ENCODE measurements at regions not wholly inside any gene's neighbourhood (a gene's known extent, or its start where the extent isn't known, plus 50 kb on each side); places are given as distances from the start of the nearest gene placed in this dataset.
A peak's percentile ranks its signal among the peaks of the same experiment; 100 is the strongest.

- H3K27me3 ChIP-seq (ENCODE audit: insufficient read depth, low read depth, low read length), result no peaks in the 10 kb centered on the region
- no peaks in the 10 kb centered on the region for H3K9me3 ChIP-seq (ENCODE audit: low read length)
- no peak overlapping the region for H3K4me3 ChIP-seq (ENCODE audit: low read length)
- no peaks in the 10 kb centered on the region for H4K20me1 ChIP-seq (ENCODE audit: insufficient read depth)
- no peak overlapping the region for H3K27ac ChIP-seq (ENCODE audit: low read length)
- no peaks in the 10 kb centered on the region for H3K36me3 ChIP-seq (ENCODE audit: insufficient read depth, low read length)
- H2AFZ ChIP-seq (ENCODE audit: low read depth, low read length), result no peak overlapping the region
- H3F3A ChIP-seq (ENCODE audit: insufficient read depth, low read length, poor library complexity, severe bottlenecking), result no peaks in the 10 kb centered on the region
- H3K9ac ChIP-seq (ENCODE audit: low read length), result no peak overlapping the region
- no peaks in the 10 kb centered on the region for H3K79me2 ChIP-seq (replicated peaks; ENCODE audit: insufficient read depth, low read length)
- TF ChIP-seq TAF1 (IDR thresholded peaks at IDR 0.05; ENCODE audit: low read depth) (no peak), CTCF (IDR thresholded peaks at IDR 0.05; ENCODE audit: poor library complexity, severe bottlenecking) (no peak), RAD21 (conservative IDR thresholded peaks at IDR 0.05) (no peak), POLR2AphosphoS5 (IDR thresholded peaks at IDR 0.05) (peak; percentile 64)
- H3K4me2 ChIP-seq (ENCODE audit: low read length), result no peak overlapping the region
- H3K9me2 ChIP-seq (ENCODE audit: insufficient read depth, low read length), result no peaks in the 10 kb centered on the region
Observed at GRCh38 chr5:89996335-89996734, 413.2 kb downstream of the CETN3 start.

GRCh38 chr5:89994266-89994665 is 415.3 kb downstream of the CETN3 start:
- H3F3A ChIP-seq (ENCODE audit: insufficient read depth, low read length, poor library complexity, severe bottlenecking), result no peaks in the 10 kb centered on the region
- H4K20me1 ChIP-seq (ENCODE audit: insufficient read depth), result no peaks in the 10 kb centered on the region
- no peaks in the 10 kb centered on the region for H3K9me2 ChIP-seq (ENCODE audit: insufficient read depth, low read length)
- H3K9ac ChIP-seq (ENCODE audit: low read length), result no peak overlapping the region
- no peaks in the 10 kb centered on the region for H3K36me3 ChIP-seq (ENCODE audit: insufficient read depth, low read length)
- no peaks in the 10 kb centered on the region for H3K27me3 ChIP-seq (ENCODE audit: insufficient read depth, low read depth, low read length)
- H3K27ac ChIP-seq (ENCODE audit: low read length), result no peak overlapping the region
- no peaks in the 10 kb centered on the region for H3K9me3 ChIP-seq (ENCODE audit: low read length)
- H3K4me2 ChIP-seq (ENCODE audit: low read length), result no peak overlapping the region
- no peak overlapping the region for H2AFZ ChIP-seq (ENCODE audit: low read depth, low read length)
- no peak overlapping the region for H3K4me3 ChIP-seq (ENCODE audit: low read length)
- TF ChIP-seq REST (IDR thresholded peaks at IDR 0.05; ENCODE audit: borderline replicate concordance), result no peak
- no peak for TF ChIP-seq EZH2 (IDR thresholded peaks at IDR 0.05; ENCODE audit: borderline replicate concordance, insufficient read depth, low read length, poor library complexity, severe bottlenecking)
- no peak for TF ChIP-seq EP300 (conservative IDR thresholded peaks at IDR 0.05; ENCODE audit: poor library complexity, severe bottlenecking)
- TF ChIP-seq SMC3 (conservative IDR thresholded peaks at IDR 0.05; ENCODE audit: poor library complexity), result no peak
- no peak for TF ChIP-seq RAD21 (conservative IDR thresholded peaks at IDR 0.05)
- TF ChIP-seq CTCF (IDR thresholded peaks at IDR 0.05; ENCODE audit: poor library complexity, severe bottlenecking), result no peak
- no peak for TF ChIP-seq POLR2AphosphoS5 (IDR thresholded peaks at IDR 0.05)
- TF ChIP-seq TAF1 (IDR thresholded peaks at IDR 0.05; ENCODE audit: low read depth), result no peak
- TF ChIP-seq MXI1 (conservative IDR thresholded peaks at IDR 0.05; ENCODE audit: poor library complexity, severe bottlenecking), result no peak
- H3K79me2 ChIP-seq (replicated peaks; ENCODE audit: insufficient read depth, low read length), result no peaks in the 10 kb centered on the region

Measured in neural cell (in vitro differentiated cells).